ENCODE measurements at regions not wholly inside any gene's neighbourhood (a gene's known extent, or its start where the extent isn't known, plus 50 kb on each side); places are given as distances from the start of the nearest gene placed in this dataset.

DNA sequence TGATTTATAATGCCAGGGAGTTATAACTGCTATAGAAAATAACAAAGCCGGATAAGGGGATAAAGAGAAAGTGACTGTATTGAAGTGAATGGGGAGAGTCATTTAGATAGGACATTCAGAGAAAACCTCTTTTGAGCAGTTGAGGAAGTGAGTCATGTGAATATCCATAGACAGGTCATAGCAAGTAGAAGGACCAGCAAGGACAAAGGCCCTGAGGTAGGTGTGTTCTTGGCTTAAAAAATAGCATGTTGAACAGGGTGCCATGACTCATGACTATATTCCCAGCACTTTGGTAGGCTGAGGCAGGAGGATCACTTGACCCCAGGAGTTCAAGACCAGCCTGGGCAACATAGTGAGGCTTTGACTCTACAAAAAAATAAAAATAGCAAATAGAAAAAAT is 51.5 kb upstream of the RAP1B start:
- no peak for DNase-seq

DNA sequence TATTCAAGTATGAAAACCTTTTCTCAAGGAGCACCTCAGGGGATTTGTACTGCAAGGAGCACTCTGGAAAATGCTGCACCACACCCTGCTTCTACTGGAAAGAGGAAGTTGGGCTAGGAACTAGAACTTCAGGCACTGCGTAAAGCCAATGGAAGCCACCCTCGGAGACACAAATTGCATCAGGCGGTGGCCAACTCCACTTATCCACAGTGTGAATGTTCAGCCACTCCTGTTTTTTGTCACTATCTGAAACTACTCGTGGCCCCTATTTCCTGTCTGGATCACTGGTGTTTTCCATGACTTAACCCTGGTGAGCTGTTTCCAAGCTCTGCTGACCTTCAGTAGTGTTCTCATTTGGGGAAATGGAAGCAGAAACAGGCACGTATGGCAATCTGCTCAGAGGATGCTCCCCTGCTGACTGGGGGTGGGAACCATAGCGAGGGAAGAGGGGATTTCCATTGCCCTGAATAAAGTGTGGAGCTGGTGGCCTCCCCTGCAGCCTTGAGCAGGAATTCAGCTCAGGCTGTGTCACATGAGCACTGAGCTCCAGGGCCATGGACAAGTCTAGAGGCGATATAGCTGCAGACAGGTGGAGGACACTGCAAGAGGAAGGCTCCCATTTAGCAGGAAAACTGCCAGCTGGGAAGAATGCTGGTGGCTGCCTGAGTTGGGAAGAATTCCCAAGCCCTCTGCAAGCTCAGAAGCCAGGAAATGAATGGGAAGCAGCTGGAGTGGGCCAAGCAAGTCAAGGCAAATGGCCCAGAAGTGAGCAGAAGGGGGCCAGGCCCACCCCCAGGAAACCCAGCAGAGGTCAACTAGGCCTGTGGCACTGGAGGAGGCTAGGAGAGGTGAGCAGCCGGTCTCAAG is 50.5 kb upstream of the RAP1B start:
- peak; percentile 67 for DNase-seq

- DNase-seq, result peak; percentile 52
Observed at GRCh38 chr12:68560851-68561422, 49.8 kb upstream of the RAP1B start.
